Ovary (tissue), 7 donors: ENCODE measurements at regions not wholly inside any gene's neighbourhood (a gene's known extent, or its start where the extent isn't known, plus 50 kb on each side); places are given as distances from the start of the nearest gene placed in this dataset.

ENCODE experiments used
- DNase-seq, 5 donors: peaks; one replicate each; pipeline ENCODE4 v3.0.0-alpha.2; 2019 to 2020
- H3K27ac ChIP-seq, 2 donors: fragments of 200-600 bp; one replicate each; pipeline versions ENCODE4 v1.5.1 to v1.8.0; 2019 to 2022
- H3K27me3 ChIP-seq: fragments of 200-600 bp; one replicate; pipeline ENCODE4 v1.8.0; 2022
- H3K36me3 ChIP-seq: fragments of 200-600 bp; sonication (generic); one replicate; pipeline ENCODE4 v1.5.1; 2019
- H3K4me1 ChIP-seq: one replicate; pipeline ENCODE4 v1.8.1; 2013; ENCODE audit warnings: mild to moderate bottlenecking, moderate library complexity; ENCODE audit not compliant: insufficient read depth
- H3K4me3 ChIP-seq: fragments of 200-600 bp; sonication (generic); one replicate; pipeline ENCODE4 v1.5.1; 2017
- H3K9me3 ChIP-seq, 2 donors: fragments of 200-600 bp in 1 of 2; sonication (generic) in 1 of 2; one replicate each; pipeline versions ENCODE4 v1.5.1 to v1.8.1; 2013 to 2019; ENCODE audit warnings: mild to moderate bottlenecking in 1 of 2, moderate library complexity in 1 of 2
- CTCF ChIP-seq, 3 donors: fragments of 450-650 bp in 2 of 3; fragments of 200-600 bp in 1 of 3; IDR thresholded peaks; one replicate each; pipeline versions ENCODE4 v1.5.1 to v1.8.0; 2016 to 2022; ENCODE audit warnings: antibody characterized with exemption in 3 of 3, mild to moderate bottlenecking in 1 of 3
- EP300 ChIP-seq: sonication (generic); formaldehyde crosslinking; IDR thresholded peaks from one replicate; pipeline ENCODE4 v1.6.1; 2017; ENCODE audit warnings: antibody characterized with exemption
- POLR2A ChIP-seq: fragments of 450-650 bp; IDR thresholded peaks from one replicate; pipeline ENCODE4 v1.6.1; 2017; ENCODE audit warnings: antibody characterized with exemption, mild to moderate bottlenecking, moderate library complexity
- WGBS, 3 donors: extraction: QIAGEN DNeasy Blood & Tissue Kit in 1 of 3; methylation state at CpG; one replicate each; pipeline versions ENCODE4 v1.1.5 to v1.1.7; 2013 to 2017; 5-methylcytosine and 5-hydroxymethylcytosine counted together
- intact Hi-C, 4 donors: fragments of 100-400 bp; cut with DNase I; formaldehyde crosslinking; loops; one replicate each; pipeline versions ENCODE4 v1.11.0 to v1.15.1; 2022 to 2023
- donor health status: DM: no; HTN: no; CAD: no; lungs with moderate emphysema.
- donor health status: DM: no; HTN: no; CAD: no.
- donor health status: Bipolar disorder and iron deficiency.
- donor health status: DM: no; HTN: no; CAD: no.
- donor health status: DM: yes; HTN: yes; CAD: no.

GRCh38 chr9:23606107-23606506, 219.9 kb downstream of the ELAVL2 start:
- WGBS, 3 donors = 86 to 93% (median 89%) methylated on average over 1 of the region's 1 CpG
- no peak overlapping the region for H3K27ac ChIP-seq
- H3K36me3 ChIP-seq = no peaks in the 10 kb centered on the region
- no peak for DNase-seq
- no peak overlapping the region for H3K4me3 ChIP-seq
- H3K9me3 ChIP-seq = no peaks in the 10 kb centered on the region
- H3K27me3 ChIP-seq = no peaks in the 10 kb centered on the region
- TF ChIP-seq CTCF (IDR thresholded peaks at IDR 0.05) (no peak), POLR2A (no peak), EP300 (no peak)
- H3K4me1 ChIP-seq = no peaks in the 10 kb centered on the region
- intact Hi-C loops = no loop called here

GRCh38 chr9:23608456-23608855, 217.6 kb downstream of the ELAVL2 start:
- DNase-seq = no peak
- H3K4me1 ChIP-seq = no peaks in the 10 kb centered on the region
- no peaks in the 10 kb centered on the region for H3K36me3 ChIP-seq
- H3K27me3 ChIP-seq = no peaks in the 10 kb centered on the region
- no peak overlapping the region for H3K27ac ChIP-seq
- H3K4me3 ChIP-seq = no peak overlapping the region
- TF ChIP-seq POLR2A (no peak), EP300 (no peak), CTCF (IDR thresholded peaks at IDR 0.05) (no peak)
- intact Hi-C loops = no loop called here
- H3K9me3 ChIP-seq = no peaks in the 10 kb centered on the region
- WGBS, 3 donors = 52 to 59% (median 56%) methylated on average over 3 of the region's 3 CpGs

DNA sequence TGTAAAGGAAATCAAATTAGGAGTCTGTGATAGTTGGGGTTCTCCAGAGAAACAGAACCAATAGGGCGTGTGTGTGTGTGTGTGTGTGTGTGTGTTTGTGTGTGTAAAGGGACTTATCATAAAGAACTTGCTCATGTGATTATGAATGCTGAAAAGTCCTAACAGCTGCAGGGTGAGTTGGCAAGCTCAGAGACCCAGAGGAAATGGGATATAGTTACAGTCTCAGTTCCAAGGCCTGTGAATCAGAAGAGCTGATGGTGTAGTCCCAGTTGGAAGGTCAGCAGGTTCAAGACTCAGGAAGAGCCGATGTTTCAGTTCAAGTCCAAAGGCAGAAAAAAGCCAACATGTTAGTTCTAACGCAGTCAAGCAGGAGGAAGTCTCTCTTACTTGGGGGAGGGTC, 214.2 kb downstream of the ELAVL2 start:
- intact Hi-C loops = no loop called here
- TF ChIP-seq EP300 = no peak
- TF ChIP-seq POLR2A = no peak
- no peak for TF ChIP-seq CTCF (IDR thresholded peaks at IDR 0.05)
- no peak for DNase-seq
- Histone ChIP-seq H3K9me3 (no peaks in the 10 kb centered on the region), H3K27ac (no peak overlapping the region), H3K27me3 (no peaks in the 10 kb centered on the region), H3K4me1 (no peaks in the 10 kb centered on the region), H3K4me3 (no peak overlapping the region), H3K36me3 (no peaks in the 10 kb centered on the region)
- WGBS, 3 donors = 59 to 67% (median 63%) methylated on average over 3 of the region's 3 CpGs

GRCh38 chr9:23615569-23615968, 210.5 kb downstream of the ELAVL2 start:
- 92 to 96% (median 95%) methylated on average over 6 of the region's 6 CpGs for WGBS, 3 donors
- no peaks in the 10 kb centered on the region for H3K27me3 ChIP-seq
- no peak for DNase-seq
- TF ChIP-seq CTCF (IDR thresholded peaks at IDR 0.05) (no peak), POLR2A (no peak), EP300 (no peak)
- no peaks in the 10 kb centered on the region for H3K9me3 ChIP-seq
- H3K4me3 ChIP-seq = no peak overlapping the region
- no peak overlapping the region for H3K27ac ChIP-seq
- H3K36me3 ChIP-seq = no peaks in the 10 kb centered on the region
- intact Hi-C loops = no loop called here
- H3K4me1 ChIP-seq = no peaks in the 10 kb centered on the region

GRCh38 chr9:23621188-23621587, 204.9 kb downstream of the ELAVL2 start:
- Histone ChIP-seq H3K36me3 (no peaks in the 10 kb centered on the region), H3K4me3 (no peak overlapping the region), H3K27me3 (no peaks in the 10 kb centered on the region), H3K27ac (no peak overlapping the region), H3K4me1 (no peaks in the 10 kb centered on the region), H3K9me3 (no peaks in the 10 kb centered on the region)
- 91 to 95% (median 93%) methylated on average over 2 of the region's 2 CpGs for WGBS, 3 donors
- no peak for DNase-seq
- TF ChIP-seq CTCF (IDR thresholded peaks at IDR 0.05) (no peak), EP300 (no peak), POLR2A (no peak)
- intact Hi-C loops = no loop called here
